ENCODE measurements at regions not wholly inside any gene's neighbourhood (a gene's known extent, or its start where the extent isn't known, plus 50 kb on each side); places are given as distances from the start of the nearest gene placed in this dataset.

GRCh38 chr3:86561215-86561614 lies 429.7 kb downstream of the VGLL3 start:
- TF ChIP-seq CTCF (IDR thresholded peaks at IDR 0.05), result no peak
- Histone ChIP-seq H3K4me3 (ENCODE audit: low read length) (no peak overlapping the region), H3K27ac (ENCODE audit: low read depth in 1 of 2, low read length in 2 of 2) (no peak overlapping the region), H3K9me3 (ENCODE audit: control insufficient read depth in 1 of 2, insufficient read depth in 1 of 2, low read length in 2 of 2) (no peaks in the 10 kb centered on the region), H3K27me3 (ENCODE audit: control insufficient read depth in 1 of 2, insufficient read depth in 2 of 2, low read length in 2 of 2) (no peaks in the 10 kb centered on the region), H3K4me1 (ENCODE audit: insufficient read depth, low read length) (no peaks in the 10 kb centered on the region), H3K36me3 (ENCODE audit: insufficient read depth, low read length) (no peaks in the 10 kb centered on the region)
- H3K27me3 Mint-ChIP-seq, result no peaks in the 10 kb centered on the region
- ChIA-PET CTCF (no interaction called here), POLR2A (no interaction called here)
- DNase-seq (no peak), ATAC-seq (ENCODE audit: poor library complexity) (no peak)
- no peaks in the 10 kb centered on the region for H3K4me1 Mint-ChIP-seq (ENCODE audit: low read depth)
- peaks cover 5% of the 10 kb centered on the region for H3K9me3 Mint-ChIP-seq
- no peak overlapping the region for H3K4me3 Mint-ChIP-seq
- H3K27ac Mint-ChIP-seq, result no peak overlapping the region
- intact Hi-C loops (cut with DNase I, micrococcal nuclease), result no loop called here
- H3K36me3 Mint-ChIP-seq (ENCODE audit: low read depth), result no peaks in the 10 kb centered on the region

- Histone ChIP-seq H3K27ac (ENCODE audit: low read depth in 1 of 2, low read length in 2 of 2) (no peak overlapping the region), H3K4me1 (ENCODE audit: insufficient read depth, low read length) (no peaks in the 10 kb centered on the region), H3K9me3 (ENCODE audit: control insufficient read depth in 1 of 2, insufficient read depth in 1 of 2, low read length in 2 of 2) (peaks cover 0 to 6% of the 10 kb centered on the region in 2 experiments), H3K27me3 (ENCODE audit: control insufficient read depth in 1 of 2, insufficient read depth in 2 of 2, low read length in 2 of 2) (no peaks in the 10 kb centered on the region), H3K4me3 (ENCODE audit: low read length) (no peak overlapping the region), H3K36me3 (ENCODE audit: insufficient read depth, low read length) (no peaks in the 10 kb centered on the region)
- Mint-ChIP-seq H3K27me3 (no peaks in the 10 kb centered on the region), H3K27ac (no peak overlapping the region), H3K4me3 (no peak overlapping the region), H3K9me3 (peaks cover 6% of the 10 kb centered on the region), H3K36me3 (ENCODE audit: low read depth) (no peaks in the 10 kb centered on the region), H3K4me1 (ENCODE audit: low read depth) (no peaks in the 10 kb centered on the region)
- intact Hi-C loops (cut with DNase I, micrococcal nuclease), result no loop called here
- ATAC-seq (ENCODE audit: poor library complexity) (no peak), DNase-seq (no peak)
- no peak for TF ChIP-seq CTCF (IDR thresholded peaks at IDR 0.05)
- CTCF ChIA-PET, result no interaction called here
- POLR2A ChIA-PET, result no interaction called here
Observed at GRCh38 chr3:86554383-86554782, 436.6 kb downstream of the VGLL3 start.

GRCh38 chr3:86547692-86548091 lies 443.3 kb downstream of the VGLL3 start:
- ATAC-seq (ENCODE audit: poor library complexity) (no peak), DNase-seq (no peak)
- POLR2A ChIA-PET, result no interaction called here
- H3K4me1 Mint-ChIP-seq (ENCODE audit: low read depth), result no peaks in the 10 kb centered on the region
- no peak overlapping the region for H3K4me3 Mint-ChIP-seq
- CTCF ChIA-PET, result no interaction called here
- H3K27me3 Mint-ChIP-seq, result no peaks in the 10 kb centered on the region
- no peak for TF ChIP-seq CTCF (IDR thresholded peaks at IDR 0.05)
- Histone ChIP-seq H3K4me1 (ENCODE audit: insufficient read depth, low read length) (no peaks in the 10 kb centered on the region), H3K27me3 (ENCODE audit: control insufficient read depth in 1 of 2, insufficient read depth in 2 of 2, low read length in 2 of 2) (no peaks in the 10 kb centered on the region), H3K27ac (ENCODE audit: low read depth in 1 of 2, low read length in 2 of 2) (no peak overlapping the region), H3K36me3 (ENCODE audit: insufficient read depth, low read length) (no peaks in the 10 kb centered on the region), H3K4me3 (ENCODE audit: low read length) (no peak overlapping the region), H3K9me3 (ENCODE audit: control insufficient read depth in 1 of 2, insufficient read depth in 1 of 2, low read length in 2 of 2) (peaks cover 0 to under 1% of the 10 kb centered on the region in 2 experiments)
- intact Hi-C loops (cut with DNase I, micrococcal nuclease), result no loop called here
- H3K36me3 Mint-ChIP-seq (ENCODE audit: low read depth), result no peaks in the 10 kb centered on the region
- peaks cover 4% of the 10 kb centered on the region for H3K9me3 Mint-ChIP-seq
- no peak overlapping the region for H3K27ac Mint-ChIP-seq

Data from CD4-positive, alpha-beta T cell (primary cell).